Erythroblast (primary cell): ENCODE measurements at regions not wholly inside any gene's neighbourhood (a gene's known extent, or its start where the extent isn't known, plus 50 kb on each side); places are given as distances from the start of the nearest gene placed in this dataset.

Experiments
- GATA1 ChIP-seq: IDR thresholded peaks from 2 replicates; pipeline ENCODE4 v1.6.1; 2011; ENCODE audit warnings: low read depth, mild to moderate bottlenecking, control low read depth, low read length, moderate library complexity
- POLR2A ChIP-seq: IDR thresholded peaks from 2 replicates; pipeline ENCODE4 v1.6.1; 2011; ENCODE audit warnings: mild to moderate bottlenecking, low read length

- TF ChIP-seq POLR2A (no peak), GATA1 (no peak)
These were observed 141.1 kb upstream of the HNMT start for GRCh38 chr2:137823196-137823595.
